Keratinocyte (primary cell): ENCODE measurements at regions not wholly inside any gene's neighbourhood (a gene's known extent, or its start where the extent isn't known, plus 50 kb on each side); places are given as distances from the start of the nearest gene placed in this dataset.

Source experiments
- DNase-seq: peaks from one replicate; pipeline ENCODE4 v3.0.0-alpha.2; 2011; ENCODE audit warnings: low read depth, missing footprints, low spot score
- FAIRE-seq: peaks from 2 replicates; lab custom pipeline; 2011; peaks lifted over from hg19 to GRCh38; lab: Jason Lieb, UNC
- H2AFZ ChIP-seq: 2 replicates; pipeline ENCODE4 v1.6.0; 2012; ENCODE audit warnings: low read length, control low read depth, inconsistent platforms; ENCODE audit not compliant: control insufficient read depth
- H3K27ac ChIP-seq: 2 replicates; pipeline ENCODE4 v1.5.1; 2011; ENCODE audit warnings: low read length; ENCODE audit not compliant: control insufficient read depth, insufficient read depth
- H3K27me3 ChIP-seq: 3 replicates; pipeline ENCODE4 v1.6.0; 2011; ENCODE audit warnings: low read length; ENCODE audit not compliant: control insufficient read depth, insufficient read depth; ENCODE audit errors: extremely low read depth
- H3K36me3 ChIP-seq, 2 experiments: 2 replicates in 1 of 2; 3 replicates in 1 of 2; pipeline ENCODE4 v1.5.1; 2011; ENCODE audit warnings: low read length in 2 of 2, mild to moderate bottlenecking in 1 of 2; ENCODE audit not compliant: control insufficient read depth in 2 of 2, insufficient read depth in 2 of 2; ENCODE audit errors: extremely low read depth in 1 of 2
- H3K4me1 ChIP-seq: 3 replicates; pipeline ENCODE4 v1.5.1; 2011; ENCODE audit warnings: low read length; ENCODE audit not compliant: control insufficient read depth, insufficient read depth; ENCODE audit errors: extremely low read depth
- H3K4me2 ChIP-seq: 3 replicates; pipeline ENCODE4 v1.6.0; 2011; ENCODE audit warnings: low read depth, low read length; ENCODE audit not compliant: control insufficient read depth, insufficient read depth; ENCODE audit errors: extremely low read depth
- H3K4me3 ChIP-seq, 3 experiments: fragments of 200-600 bp in 1 of 3; sonication (generic) in 1 of 3; 2 replicates in 2 of 3; 3 replicates in 1 of 3; pipeline ENCODE4 v1.5.1; 2011 to 2016; ENCODE audit warnings: low read length in 3 of 3, mild to moderate bottlenecking in 3 of 3, control low read depth in 2 of 3, inconsistent platforms in 1 of 3, low read depth in 1 of 3, mixed read lengths in 1 of 3, mixed run types in 1 of 3, moderate library complexity in 1 of 3; ENCODE audit not compliant: control insufficient read depth in 2 of 3, insufficient read depth in 2 of 3; ENCODE audit errors: extremely low read depth in 1 of 3
- H3K79me2 ChIP-seq: 2 replicates; pipeline ENCODE4 v1.6.0; 2012; ENCODE audit warnings: low read length; ENCODE audit not compliant: control insufficient read depth, insufficient read depth
- H3K9ac ChIP-seq: 3 replicates; pipeline ENCODE4 v1.6.0; 2011; ENCODE audit warnings: low read length; ENCODE audit not compliant: control insufficient read depth, insufficient read depth; ENCODE audit errors: extremely low read depth
- H3K9me1 ChIP-seq: 3 replicates; pipeline ENCODE4 v1.6.0; 2011; ENCODE audit warnings: low read length; ENCODE audit not compliant: control insufficient read depth, insufficient read depth; ENCODE audit errors: extremely low read depth
- H3K9me3 ChIP-seq: 2 replicates; pipeline ENCODE4 v1.5.1; 2012; ENCODE audit warnings: low read depth, low read length; ENCODE audit not compliant: control insufficient read depth
- H4K20me1 ChIP-seq: 3 replicates; pipeline ENCODE4 v1.6.0; 2011; ENCODE audit warnings: low read length; ENCODE audit not compliant: control insufficient read depth, insufficient read depth; ENCODE audit errors: extremely low read depth
- EZH2 ChIP-seq: IDR thresholded peaks from one replicate; pipeline ENCODE4 v1.6.1; 2012; ENCODE audit warnings: inconsistent platforms, mild to moderate bottlenecking, low read length, moderate library complexity
- dilution Hi-C: fragments of 300-500 bp; cut with MboI; formaldehyde crosslinking; loops from one replicate; pipeline ENCODE4 v1.7.0; 2020; ENCODE audit warnings: low sequenced_read_pairs; ENCODE audit not compliant: extremely low pct_ligation_motif_present
- TF ChIP-seq, protein P1 (sequence below), 3 experiments: IDR thresholded peaks in 1 of 3; conservative IDR thresholded peaks in 1 of 3; optimal IDR thresholded peaks in 1 of 3; 2 replicates in 2 of 3; 3 replicates in 1 of 3; pipeline versions ENCODE3 to v1.5.1; 2011; ENCODE audit warnings: low read length in 3 of 3, mild to moderate bottlenecking in 3 of 3, moderate library complexity in 2 of 3, control low read depth in 1 of 3, inconsistent platforms in 1 of 3; ENCODE audit not compliant: insufficient read depth in 2 of 3; ENCODE audit errors: extremely low read depth in 1 of 3

DNA sequence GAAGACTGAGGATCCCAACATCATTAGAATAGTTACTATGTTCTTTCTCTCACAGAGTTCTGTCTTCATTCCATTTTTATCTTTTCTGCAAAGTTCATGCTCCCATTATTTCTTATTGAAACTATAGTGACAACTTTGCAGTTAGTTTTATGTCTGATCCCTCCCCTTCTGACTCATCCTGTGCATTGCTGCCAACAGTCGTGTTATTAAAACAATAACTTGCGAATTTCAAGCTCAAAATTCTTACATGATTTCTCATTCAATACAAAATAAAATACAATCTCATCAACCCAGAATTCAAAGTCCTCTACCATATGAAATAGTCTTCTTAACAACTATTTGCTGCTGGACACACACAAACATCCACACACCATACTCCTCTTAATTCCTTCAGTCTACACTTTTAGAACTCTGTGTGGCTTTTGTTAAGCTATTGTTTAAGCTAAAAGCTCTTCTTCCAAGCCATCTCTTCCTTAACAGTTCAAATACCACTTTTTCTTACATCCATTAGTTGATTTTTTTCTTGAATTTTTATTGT is 261.4 kb upstream of the IRAK1BP1 start:
- Histone ChIP-seq H3K4me1 (peaks cover 21% of the 10 kb centered on the region), H3K27me3 (no peaks in the 10 kb centered on the region), H3K36me3 (no peaks in the 10 kb centered on the region), H3K4me3 (peak overlapping the region in 2 of 3 experiments; percentile 31 to 39), H3K4me2 (peak overlapping the region; percentile 63), H3K9me3 (no peaks in the 10 kb centered on the region), H4K20me1 (no peaks in the 10 kb centered on the region), H2AFZ (peak overlapping the region; percentile 16), H3K27ac (no peak overlapping the region), H3K79me2 (no peaks in the 10 kb centered on the region), H3K9me1 (no peaks in the 10 kb centered on the region), H3K9ac (no peak overlapping the region)
- dilution Hi-C loops, result no loop called here
- TF ChIP-seq, protein P1, sequence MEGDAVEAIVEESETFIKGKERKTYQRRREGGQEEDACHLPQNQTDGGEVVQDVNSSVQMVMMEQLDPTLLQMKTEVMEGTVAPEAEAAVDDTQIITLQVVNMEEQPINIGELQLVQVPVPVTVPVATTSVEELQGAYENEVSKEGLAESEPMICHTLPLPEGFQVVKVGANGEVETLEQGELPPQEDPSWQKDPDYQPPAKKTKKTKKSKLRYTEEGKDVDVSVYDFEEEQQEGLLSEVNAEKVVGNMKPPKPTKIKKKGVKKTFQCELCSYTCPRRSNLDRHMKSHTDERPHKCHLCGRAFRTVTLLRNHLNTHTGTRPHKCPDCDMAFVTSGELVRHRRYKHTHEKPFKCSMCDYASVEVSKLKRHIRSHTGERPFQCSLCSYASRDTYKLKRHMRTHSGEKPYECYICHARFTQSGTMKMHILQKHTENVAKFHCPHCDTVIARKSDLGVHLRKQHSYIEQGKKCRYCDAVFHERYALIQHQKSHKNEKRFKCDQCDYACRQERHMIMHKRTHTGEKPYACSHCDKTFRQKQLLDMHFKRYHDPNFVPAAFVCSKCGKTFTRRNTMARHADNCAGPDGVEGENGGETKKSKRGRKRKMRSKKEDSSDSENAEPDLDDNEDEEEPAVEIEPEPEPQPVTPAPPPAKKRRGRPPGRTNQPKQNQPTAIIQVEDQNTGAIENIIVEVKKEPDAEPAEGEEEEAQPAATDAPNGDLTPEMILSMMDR (optimal IDR thresholded peaks at IDR 0.05 in 1 of 3, IDR thresholded peaks at IDR 0.05 in 1 of 3, conservative IDR thresholded peaks at IDR 0.05 in 1 of 3; ENCODE audit: extremely low read depth in 1 of 3, insufficient read depth in 2 of 3, low read length in 3 of 3), result no peak
- no peak for TF ChIP-seq EZH2
- FAIRE-seq (peak; percentile 81), DNase-seq (no peak)

DNA sequence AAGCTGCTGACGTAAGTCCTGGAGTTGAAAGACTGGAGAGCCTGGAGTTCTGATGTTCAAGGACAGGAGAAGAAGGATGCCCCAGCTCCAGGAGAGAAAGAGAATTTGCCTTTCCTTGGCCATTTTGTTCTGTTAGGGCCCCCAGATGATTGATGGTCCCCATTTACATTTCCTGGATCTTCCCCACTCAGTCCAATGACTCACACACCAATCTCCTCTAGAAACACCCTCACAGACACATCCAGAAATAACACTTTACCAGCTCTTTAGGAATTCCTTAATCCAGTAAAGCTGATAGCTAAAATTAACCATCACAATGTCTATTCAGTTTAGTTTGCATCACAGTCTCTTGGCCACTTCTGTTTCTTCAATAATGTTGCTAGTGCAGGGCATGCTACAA is 260.2 kb upstream of the IRAK1BP1 start:
- dilution Hi-C loops, result no loop called here
- DNase-seq, result no peak
- H3K9ac ChIP-seq, result no peak overlapping the region
- H3K27ac ChIP-seq, result no peak overlapping the region
- H3K79me2 ChIP-seq, result no peaks in the 10 kb centered on the region
- H3K9me3 ChIP-seq, result no peaks in the 10 kb centered on the region
- TF ChIP-seq, protein P1 (optimal IDR thresholded peaks at IDR 0.05 in 1 of 3, IDR thresholded peaks at IDR 0.05 in 1 of 3, conservative IDR thresholded peaks at IDR 0.05 in 1 of 3; ENCODE audit: extremely low read depth in 1 of 3, insufficient read depth in 2 of 3, low read length in 3 of 3), result no peak
- no peak for TF ChIP-seq EZH2
- H3K9me1 ChIP-seq, result no peaks in the 10 kb centered on the region
- H3K36me3 ChIP-seq, result no peaks in the 10 kb centered on the region
- H3K27me3 ChIP-seq, result no peaks in the 10 kb centered on the region
- H3K4me1 ChIP-seq, result peaks cover 21% of the 10 kb centered on the region
- H3K4me3 ChIP-seq, result no peak overlapping the region
- H4K20me1 ChIP-seq, result no peaks in the 10 kb centered on the region
- no peak overlapping the region for H3K4me2 ChIP-seq
- no peak for FAIRE-seq
- H2AFZ ChIP-seq, result peak overlapping the region; percentile 65
